Left lung (tissue), 4 donors: ENCODE measurements at regions not wholly inside any gene's neighbourhood (a gene's known extent, or its start where the extent isn't known, plus 50 kb on each side); places are given as distances from the start of the nearest gene placed in this dataset.

ENCODE experiments used
- ATAC-seq: fragments of 200-7000 bp; cut with Tn5 transposase; one replicate; pipeline ENCODE4 v1.9.1; 2020; ENCODE audit warnings: moderate library complexity
- DNase-seq, 4 donors: peaks; one replicate each; pipeline ENCODE4 v3.0.0-alpha.2; 2013 to 2020
- H3K27ac ChIP-seq, 2 donors: fragments of 200-600 bp; sonication (generic) in 1 of 2; one replicate each; pipeline versions ENCODE4 v1.5.0 to v1.8.0; 2020 to 2021
- H3K27me3 ChIP-seq, 2 donors: fragments of 200-600 bp; sonication (generic) in 1 of 2; one replicate each; pipeline versions ENCODE4 v1.5.0 to v1.8.0; 2020 to 2021
- H3K36me3 ChIP-seq, 2 donors: fragments of 200-600 bp; sonication (generic) in 1 of 2; one replicate each; pipeline versions ENCODE4 v1.5.0 to v1.8.0; 2020 to 2021
- H3K4me1 ChIP-seq, 2 donors: fragments of 200-600 bp; one replicate each; pipeline ENCODE4 v1.8.0; 2021
- H3K4me3 ChIP-seq, 2 donors: fragments of 200-600 bp; sonication (generic) in 1 of 2; one replicate each; pipeline versions ENCODE4 v1.5.0 to v1.8.0; 2020 to 2021; ENCODE audit warnings: mild to moderate bottlenecking in 1 of 2
- H3K9me3 ChIP-seq, 2 donors: fragments of 200-600 bp; sonication (generic) in 1 of 2; one replicate each; pipeline versions ENCODE4 v1.5.0 to v1.8.0; 2020 to 2021
- intact Hi-C, 2 donors: fragments of 100-400 bp; cut with DNase I; formaldehyde crosslinking; loops; one replicate each; pipeline versions ENCODE4 v1.11.2 to v1.14.2; 2022
- TF ChIP-seq, protein P1 (sequence below), 2 donors: fragments of 200-600 bp; sonication (generic) in 1 of 2; IDR thresholded peaks; one replicate each; pipeline versions ENCODE4 v1.5.0 to v1.8.0; 2021; ENCODE audit warnings: antibody characterized with exemption in 2 of 2
- donor health status: DM: no; HTN: yes; CAD: no.
- donor health status: DM: no; HTN: no; CAD: no.

DNA sequence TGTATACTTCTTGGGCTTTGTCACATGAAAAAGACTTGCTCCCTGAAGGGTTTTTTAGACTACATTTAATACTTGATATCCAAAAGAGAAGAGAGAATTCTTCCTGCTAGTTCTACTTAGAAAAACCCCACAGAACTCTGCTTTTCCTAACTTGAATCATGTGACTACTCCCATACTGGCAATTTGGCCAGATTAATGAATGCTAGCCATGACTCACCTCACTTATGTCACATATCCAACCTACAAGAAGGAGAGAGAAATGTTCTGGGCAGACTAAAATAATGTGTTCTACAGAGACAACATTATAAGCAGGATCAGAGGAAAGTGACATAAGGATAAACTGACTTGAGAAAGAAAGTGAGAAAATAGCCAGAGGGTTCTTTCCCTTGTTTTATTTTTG lies 249.3 kb upstream of the GULP1 start:
- intact Hi-C loops: no loop called here
- peak; percentile 51 for ATAC-seq
- TF ChIP-seq, protein P1, sequence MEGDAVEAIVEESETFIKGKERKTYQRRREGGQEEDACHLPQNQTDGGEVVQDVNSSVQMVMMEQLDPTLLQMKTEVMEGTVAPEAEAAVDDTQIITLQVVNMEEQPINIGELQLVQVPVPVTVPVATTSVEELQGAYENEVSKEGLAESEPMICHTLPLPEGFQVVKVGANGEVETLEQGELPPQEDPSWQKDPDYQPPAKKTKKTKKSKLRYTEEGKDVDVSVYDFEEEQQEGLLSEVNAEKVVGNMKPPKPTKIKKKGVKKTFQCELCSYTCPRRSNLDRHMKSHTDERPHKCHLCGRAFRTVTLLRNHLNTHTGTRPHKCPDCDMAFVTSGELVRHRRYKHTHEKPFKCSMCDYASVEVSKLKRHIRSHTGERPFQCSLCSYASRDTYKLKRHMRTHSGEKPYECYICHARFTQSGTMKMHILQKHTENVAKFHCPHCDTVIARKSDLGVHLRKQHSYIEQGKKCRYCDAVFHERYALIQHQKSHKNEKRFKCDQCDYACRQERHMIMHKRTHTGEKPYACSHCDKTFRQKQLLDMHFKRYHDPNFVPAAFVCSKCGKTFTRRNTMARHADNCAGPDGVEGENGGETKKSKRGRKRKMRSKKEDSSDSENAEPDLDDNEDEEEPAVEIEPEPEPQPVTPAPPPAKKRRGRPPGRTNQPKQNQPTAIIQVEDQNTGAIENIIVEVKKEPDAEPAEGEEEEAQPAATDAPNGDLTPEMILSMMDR (IDR thresholded peaks at IDR 0.05): no peak
- Histone ChIP-seq H3K9me3 (peaks cover 0 to 6% of the 10 kb centered on the region in 2 donors), H3K4me1 (no peaks in the 10 kb centered on the region), H3K27ac (no peak overlapping the region), H3K4me3 (no peak overlapping the region), H3K36me3 (no peaks in the 10 kb centered on the region), H3K27me3 (no peaks in the 10 kb centered on the region)
- DNase-seq: no peak

DNA sequence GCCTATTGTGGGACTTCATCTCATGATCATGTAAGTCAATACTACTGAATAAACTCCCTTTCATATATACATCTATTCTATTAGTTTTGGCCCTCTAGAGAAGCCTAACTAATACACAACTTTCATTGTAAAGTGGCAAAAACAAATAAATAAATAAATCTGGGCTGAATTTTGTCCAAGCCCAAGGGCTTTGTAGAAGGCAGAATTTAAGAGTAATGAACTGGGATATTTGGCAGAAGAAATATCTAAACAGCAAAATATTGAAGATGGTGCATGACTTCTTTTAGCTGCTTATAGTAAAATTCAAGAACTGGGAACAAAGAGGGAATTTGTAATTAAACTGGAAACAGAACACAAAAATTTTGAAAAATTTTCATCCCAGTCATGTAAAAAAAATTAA lies 246.7 kb upstream of the GULP1 start:
- Histone ChIP-seq H3K27me3 (no peaks in the 10 kb centered on the region), H3K4me1 (no peaks in the 10 kb centered on the region), H3K36me3 (no peaks in the 10 kb centered on the region), H3K4me3 (no peak overlapping the region), H3K9me3 (peaks cover 0 to 6% of the 10 kb centered on the region in 2 donors), H3K27ac (no peak overlapping the region)
- TF ChIP-seq, protein P1 (IDR thresholded peaks at IDR 0.05): no peak
- DNase-seq (peak in 1 of 4 donors; percentile 21), ATAC-seq (no peak)
- intact Hi-C loops: no loop called here

DNA sequence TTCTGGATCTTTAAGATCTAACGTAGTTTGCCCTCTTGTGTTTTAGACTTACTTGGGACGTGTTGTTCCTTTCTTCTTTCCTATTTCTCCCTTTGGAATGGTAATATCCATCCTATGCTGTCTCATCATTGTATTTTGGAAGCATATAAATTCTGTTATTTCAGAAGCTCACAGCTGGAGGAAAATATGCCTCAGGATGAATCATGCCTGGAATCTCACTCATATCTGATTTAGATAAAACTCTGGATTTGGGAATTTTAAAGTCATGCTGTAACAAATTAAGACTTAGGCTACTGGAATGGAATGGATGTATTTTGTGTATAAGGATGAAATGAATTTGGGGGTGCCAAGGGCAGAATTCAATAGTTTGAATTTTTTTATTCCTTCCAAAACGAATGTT lies 245.2 kb upstream of the GULP1 start:
- Histone ChIP-seq H3K4me1 (no peaks in the 10 kb centered on the region), H3K36me3 (no peaks in the 10 kb centered on the region), H3K27ac (no peak overlapping the region), H3K4me3 (no peak overlapping the region), H3K9me3 (peaks cover 0 to 6% of the 10 kb centered on the region in 2 donors), H3K27me3 (no peaks in the 10 kb centered on the region)
- TF ChIP-seq, protein P1 (IDR thresholded peaks at IDR 0.05): no peak
- no peak for ATAC-seq
- intact Hi-C loops: no loop called here
- DNase-seq: no peak

DNA sequence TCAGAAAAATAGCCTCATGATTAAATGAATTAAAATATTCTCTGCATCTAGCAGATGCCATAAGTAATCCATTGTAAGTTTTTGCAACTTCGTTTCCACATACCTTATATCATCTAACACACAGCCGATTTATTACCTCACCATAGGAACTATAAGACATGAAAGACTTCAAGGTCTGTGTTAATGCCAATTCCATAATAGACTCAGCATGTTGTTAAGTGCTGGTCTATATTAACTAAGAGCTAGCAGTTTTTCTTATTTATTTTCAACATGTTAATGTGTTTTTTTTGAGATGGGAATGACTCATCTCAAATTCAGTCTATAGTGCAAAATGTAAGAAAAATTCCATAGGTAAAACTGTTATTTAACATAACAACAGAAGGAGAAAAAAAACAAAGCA lies 243.9 kb upstream of the GULP1 start:
- no peak for ATAC-seq
- intact Hi-C loops: no loop called here
- Histone ChIP-seq H3K27ac (no peak overlapping the region), H3K27me3 (no peaks in the 10 kb centered on the region), H3K36me3 (no peaks in the 10 kb centered on the region), H3K4me1 (no peaks in the 10 kb centered on the region), H3K4me3 (no peak overlapping the region), H3K9me3 (peaks cover 0 to 6% of the 10 kb centered on the region in 2 donors)
- no peak for DNase-seq
- TF ChIP-seq, protein P1 (IDR thresholded peaks at IDR 0.05): no peak

DNA sequence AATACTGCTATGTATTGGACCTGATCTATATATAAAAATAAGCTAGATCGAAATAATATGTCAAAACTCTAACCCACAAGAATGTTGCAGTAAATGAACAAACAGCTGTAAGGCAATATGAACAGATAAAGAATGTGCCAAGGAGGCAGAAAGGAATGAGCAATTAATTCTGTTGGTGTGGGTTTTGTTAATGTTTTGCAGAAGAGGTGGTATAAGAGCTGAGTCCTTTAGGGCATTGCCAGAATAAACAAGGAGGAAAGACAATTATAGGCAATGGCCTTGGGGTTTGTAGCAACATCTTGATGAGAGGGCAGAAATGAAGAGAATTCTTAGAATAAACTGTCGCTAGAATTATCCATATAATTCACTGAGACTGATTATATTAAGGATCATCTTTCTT lies 240.9 kb upstream of the GULP1 start:
- H3K9me3 ChIP-seq: no peaks in the 10 kb centered on the region
- no peak for DNase-seq
- no peak for ATAC-seq
- intact Hi-C loops: no loop called here
- H3K4me3 ChIP-seq: no peak overlapping the region
- H3K27ac ChIP-seq: no peak overlapping the region
- no peaks in the 10 kb centered on the region for H3K27me3 ChIP-seq
- TF ChIP-seq, protein P1 (IDR thresholded peaks at IDR 0.05): no peak
- H3K4me1 ChIP-seq: no peaks in the 10 kb centered on the region
- no peaks in the 10 kb centered on the region for H3K36me3 ChIP-seq
